ENCODE measurements at regions not wholly inside any gene's neighbourhood (a gene's known extent, or its start where the extent isn't known, plus 50 kb on each side); places are given as distances from the start of the nearest gene placed in this dataset.

GRCh38 chr9:78989031-78989658 lies 582.6 kb upstream of the TLE4 start:
- no peak for TF ChIP-seq CTCF (IDR thresholded peaks at IDR 0.05)
- no peak for TF ChIP-seq POLR2A (IDR thresholded peaks at IDR 0.05)

Data from ovary (tissue), 3 donors.